ENCODE measurements at regions not wholly inside any gene's neighbourhood (a gene's known extent, or its start where the extent isn't known, plus 50 kb on each side); places are given as distances from the start of the nearest gene placed in this dataset.

- no peak for TF ChIP-seq TSHZ2 (CRISPR knock-in tag; IDR thresholded peaks at IDR 0.05)
- TF ChIP-seq, protein P1, sequence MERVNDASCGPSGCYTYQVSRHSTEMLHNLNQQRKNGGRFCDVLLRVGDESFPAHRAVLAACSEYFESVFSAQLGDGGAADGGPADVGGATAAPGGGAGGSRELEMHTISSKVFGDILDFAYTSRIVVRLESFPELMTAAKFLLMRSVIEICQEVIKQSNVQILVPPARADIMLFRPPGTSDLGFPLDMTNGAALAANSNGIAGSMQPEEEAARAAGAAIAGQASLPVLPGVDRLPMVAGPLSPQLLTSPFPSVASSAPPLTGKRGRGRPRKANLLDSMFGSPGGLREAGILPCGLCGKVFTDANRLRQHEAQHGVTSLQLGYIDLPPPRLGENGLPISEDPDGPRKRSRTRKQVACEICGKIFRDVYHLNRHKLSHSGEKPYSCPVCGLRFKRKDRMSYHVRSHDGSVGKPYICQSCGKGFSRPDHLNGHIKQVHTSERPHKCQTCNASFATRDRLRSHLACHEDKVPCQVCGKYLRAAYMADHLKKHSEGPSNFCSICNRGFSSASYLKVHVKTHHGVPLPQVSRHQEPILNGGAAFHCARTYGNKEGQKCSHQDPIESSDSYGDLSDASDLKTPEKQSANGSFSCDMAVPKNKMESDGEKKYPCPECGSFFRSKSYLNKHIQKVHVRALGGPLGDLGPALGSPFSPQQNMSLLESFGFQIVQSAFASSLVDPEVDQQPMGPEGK (CRISPR knock-in tag; IDR thresholded peaks at IDR 0.05; ENCODE audit: borderline replicate concordance): no peak
- no peak for TF ChIP-seq TCF4 (CRISPR knock-in tag; IDR thresholded peaks at IDR 0.05; ENCODE audit: borderline replicate concordance)
- no peak for TF ChIP-seq ZNF565 (CRISPR knock-in tag; conservative IDR thresholded peaks at IDR 0.05; ENCODE audit: low read depth)
- TF ChIP-seq ISL1 (CRISPR knock-in tag; IDR thresholded peaks at IDR 0.05): no peak
- no peak for TF ChIP-seq ESRRG (CRISPR knock-in tag; IDR thresholded peaks at IDR 0.05)
- no peak for TF ChIP-seq SNAI2 (CRISPR knock-in tag; IDR thresholded peaks at IDR 0.05)
- TF ChIP-seq, protein P2, sequence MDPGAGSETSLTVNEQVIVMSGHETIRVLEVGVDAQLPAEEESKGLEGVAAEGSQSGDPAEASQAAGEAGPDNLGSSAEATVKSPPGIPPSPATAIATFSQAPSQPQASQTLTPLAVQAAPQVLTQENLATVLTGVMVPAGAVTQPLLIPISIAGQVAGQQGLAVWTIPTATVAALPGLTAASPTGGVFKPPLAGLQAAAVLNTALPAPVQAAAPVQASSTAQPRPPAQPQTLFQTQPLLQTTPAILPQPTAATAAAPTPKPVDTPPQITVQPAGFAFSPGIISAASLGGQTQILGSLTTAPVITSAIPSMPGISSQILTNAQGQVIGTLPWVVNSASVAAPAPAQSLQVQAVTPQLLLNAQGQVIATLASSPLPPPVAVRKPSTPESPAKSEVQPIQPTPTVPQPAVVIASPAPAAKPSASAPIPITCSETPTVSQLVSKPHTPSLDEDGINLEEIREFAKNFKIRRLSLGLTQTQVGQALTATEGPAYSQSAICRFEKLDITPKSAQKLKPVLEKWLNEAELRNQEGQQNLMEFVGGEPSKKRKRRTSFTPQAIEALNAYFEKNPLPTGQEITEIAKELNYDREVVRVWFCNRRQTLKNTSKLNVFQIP (CRISPR knock-in tag; IDR thresholded peaks at IDR 0.05; ENCODE audit: borderline replicate concordance, low read depth): no peak
- TF ChIP-seq ZC3H10 (CRISPR knock-in tag; IDR thresholded peaks at IDR 0.05): no peak
Measured at GRCh38 chr12:63020269-63020668, 85.3 kb upstream of the PPM1H start (continued).

DNA sequence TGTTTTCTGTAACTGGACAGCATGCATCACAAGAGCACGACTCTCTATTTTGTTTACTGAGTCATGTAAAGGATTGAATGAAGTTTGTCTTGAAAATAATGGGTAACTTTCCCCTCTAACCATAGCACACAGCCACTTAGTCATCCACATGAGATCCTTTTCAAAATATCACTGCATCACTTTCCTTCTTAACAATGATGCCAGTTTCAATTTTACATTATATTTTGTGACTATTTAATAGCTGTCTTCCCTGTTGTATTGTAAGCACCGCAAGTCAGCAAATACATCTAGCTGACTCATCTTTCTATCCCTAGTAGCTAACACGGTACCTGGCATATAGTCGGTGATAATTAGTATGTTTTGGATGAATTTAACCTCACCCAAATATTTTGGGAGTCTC is 83.3 kb upstream of the PPM1H start:
- no peak for TF ChIP-seq ZNF8 (CRISPR knock-in tag; IDR thresholded peaks at IDR 0.05)
- no peak for ATAC-seq

DNA sequence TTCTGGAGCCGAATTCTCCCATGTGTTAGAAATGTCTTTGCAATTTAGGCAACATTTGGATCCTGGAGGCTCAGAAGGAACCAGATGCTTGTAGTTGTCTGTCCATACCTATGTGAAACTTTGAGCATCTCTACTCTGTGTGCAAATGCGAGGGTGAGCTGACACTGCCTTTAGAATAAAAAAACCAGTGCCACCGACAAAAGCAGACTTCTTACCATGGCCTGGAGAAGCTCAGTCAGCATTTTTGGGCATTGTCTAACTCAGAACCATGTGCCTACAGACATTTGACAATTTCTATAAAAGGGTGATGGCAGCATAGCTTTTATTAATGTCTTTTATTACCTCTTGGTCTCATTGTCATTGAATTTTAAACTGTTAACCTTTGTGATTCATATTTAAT is 78.4 kb upstream of the PPM1H start:
- TF ChIP-seq ZNF8 (CRISPR knock-in tag; IDR thresholded peaks at IDR 0.05) (no peak), CSDC2 (CRISPR knock-in tag; IDR thresholded peaks at IDR 0.05) (no peak), TCF4 (CRISPR knock-in tag; IDR thresholded peaks at IDR 0.05; ENCODE audit: borderline replicate concordance) (no peak)
- ATAC-seq: no peak

GRCh38 chr12:63010698-63011097 is 75.7 kb upstream of the PPM1H start:
- no peak for ATAC-seq
- TF ChIP-seq TCF4 (CRISPR knock-in tag; IDR thresholded peaks at IDR 0.05; ENCODE audit: borderline replicate concordance) (no peak), CREB5 (CRISPR knock-in tag; IDR thresholded peaks at IDR 0.05; ENCODE audit: low read depth) (no peak), ZC3H10 (CRISPR knock-in tag; IDR thresholded peaks at IDR 0.05) (no peak), ZNF565 (CRISPR knock-in tag; conservative IDR thresholded peaks at IDR 0.05; ENCODE audit: low read depth) (no peak), BACH2 (CRISPR knock-in tag; IDR thresholded peaks at IDR 0.05; ENCODE audit: borderline replicate concordance) (no peak), PPARA (CRISPR knock-in tag; IDR thresholded peaks at IDR 0.05; ENCODE audit: borderline replicate concordance) (no peak), ESRRG (CRISPR knock-in tag; IDR thresholded peaks at IDR 0.05) (no peak), ZFP30 (CRISPR knock-in tag; IDR thresholded peaks at IDR 0.05) (no peak), ISL1 (CRISPR knock-in tag; IDR thresholded peaks at IDR 0.05) (no peak), RARB (CRISPR knock-in tag; IDR thresholded peaks at IDR 0.05) (no peak), ZFP3 (CRISPR knock-in tag; IDR thresholded peaks at IDR 0.05) (no peak), ZNF70 (CRISPR knock-in tag; IDR thresholded peaks at IDR 0.05) (no peak)
- TF ChIP-seq, protein P3, sequence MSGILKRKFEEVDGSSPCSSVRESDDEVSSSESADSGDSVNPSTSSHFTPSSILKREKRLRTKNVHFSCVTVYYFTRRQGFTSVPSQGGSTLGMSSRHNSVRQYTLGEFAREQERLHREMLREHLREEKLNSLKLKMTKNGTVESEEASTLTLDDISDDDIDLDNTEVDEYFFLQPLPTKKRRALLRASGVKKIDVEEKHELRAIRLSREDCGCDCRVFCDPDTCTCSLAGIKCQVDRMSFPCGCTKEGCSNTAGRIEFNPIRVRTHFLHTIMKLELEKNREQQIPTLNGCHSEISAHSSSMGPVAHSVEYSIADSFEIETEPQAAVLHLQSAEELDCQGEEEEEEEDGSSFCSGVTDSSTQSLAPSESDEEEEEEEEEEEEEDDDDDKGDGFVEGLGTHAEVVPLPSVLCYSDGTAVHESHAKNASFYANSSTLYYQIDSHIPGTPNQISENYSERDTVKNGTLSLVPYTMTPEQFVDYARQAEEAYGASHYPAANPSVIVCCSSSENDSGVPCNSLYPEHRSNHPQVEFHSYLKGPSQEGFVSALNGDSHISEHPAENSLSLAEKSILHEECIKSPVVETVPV (CRISPR knock-in tag; IDR thresholded peaks at IDR 0.05): no peak

All from SK-N-SH treated with all-trans-retinoic acid at 6 μM for 48 hours (cell line).